GM12873 (cell line): ENCODE measurements at regions not wholly inside any gene's neighbourhood (a gene's known extent, or its start where the extent isn't known, plus 50 kb on each side); places are given as distances from the start of the nearest gene placed in this dataset.

Experiments
- CTCF ChIP-seq: IDR thresholded peaks from 2 replicates; pipeline ENCODE4 v1.5.1; 2012; ENCODE audit warnings: low read depth, mild to moderate bottlenecking, moderate library complexity, low read length, control low read depth; ENCODE audit not compliant: insufficient read depth; ENCODE audit errors: missing control alignments

- no peak for TF ChIP-seq CTCF
Observed at GRCh38 chr9:79046401-79046800, 525.4 kb upstream of the TLE4 start.

- TF ChIP-seq CTCF, result no peak
Observed at GRCh38 chr9:79049371-79049770, 522.4 kb upstream of the TLE4 start.

- no peak for TF ChIP-seq CTCF
Observed at GRCh38 chr9:79053598-79053997, 518.2 kb upstream of the TLE4 start.

GRCh38 chr9:79054500-79054899, 517.3 kb upstream of the TLE4 start:
- no peak for TF ChIP-seq CTCF

GRCh38 chr9:79056041-79056440, 515.7 kb upstream of the TLE4 start:
- no peak for TF ChIP-seq CTCF

- no peak for TF ChIP-seq CTCF
Observed at GRCh38 chr9:79057576-79057975, 514.2 kb upstream of the TLE4 start.

GRCh38 chr9:79060766-79061165, 511.0 kb upstream of the TLE4 start:
- TF ChIP-seq CTCF, result no peak
